GM12875 (cell line): ENCODE measurements at regions not wholly inside any gene's neighbourhood (a gene's known extent, or its start where the extent isn't known, plus 50 kb on each side); places are given as distances from the start of the nearest gene placed in this dataset.

Source experiments
- H3K4me3 ChIP-seq: one replicate; pipeline ENCODE4 v1.5.1; 2011; ENCODE audit warnings: low read depth, low read length, control low read depth
- CTCF ChIP-seq: IDR thresholded peaks from 2 replicates; pipeline ENCODE4 v1.5.1; 2011; ENCODE audit warnings: low read depth, mild to moderate bottlenecking, control low read depth, inconsistent platforms, low read length, moderate library complexity, borderline replicate concordance; ENCODE audit not compliant: insufficient read depth

- no peak for TF ChIP-seq CTCF
- no peak overlapping the region for H3K4me3 ChIP-seq
These were observed 133.6 kb downstream of the SHANK2 start for GRCh38 chr11:71118671-71119250.

GRCh38 chr11:71117311-71117710, 135.1 kb downstream of the SHANK2 start:
- no peak for TF ChIP-seq CTCF
- H3K4me3 ChIP-seq: no peak overlapping the region

GRCh38 chr11:71116693-71117040, 135.7 kb downstream of the SHANK2 start:
- TF ChIP-seq CTCF: no peak
- no peak overlapping the region for H3K4me3 ChIP-seq

GRCh38 chr11:71115770-71116692, 136.3 kb downstream of the SHANK2 start:
- H3K4me3 ChIP-seq: no peak overlapping the region
- TF ChIP-seq CTCF: no peak

GRCh38 chr11:71114124-71114851, 138.1 kb downstream of the SHANK2 start:
- no peak overlapping the region for H3K4me3 ChIP-seq
- TF ChIP-seq CTCF: no peak

- no peak for TF ChIP-seq CTCF
- H3K4me3 ChIP-seq: no peak overlapping the region
These were observed 139.4 kb downstream of the SHANK2 start for GRCh38 chr11:71112990-71113389.
